Adrenal gland (tissue), 5 donors: ENCODE measurements at regions not wholly inside any gene's neighbourhood (a gene's known extent, or its start where the extent isn't known, plus 50 kb on each side); places are given as distances from the start of the nearest gene placed in this dataset.

Experiments
- POLR2A ChIP-seq, 2 donors: fragments of 450-650 bp; IDR thresholded peaks; one replicate each; pipeline ENCODE4 v1.6.1; 2017; ENCODE audit warnings: antibody characterized with exemption in 2 of 2, mild to moderate bottlenecking in 2 of 2, moderate library complexity in 1 of 2
- TF ChIP-seq, protein P1 (sequence below), 6 experiments: fragments of 450-650 bp in 4 of 6; fragments of 200-600 bp in 2 of 6; sonication (generic) in 1 of 6; IDR thresholded peaks; 1 replicate in 5 of 6; 2 replicates in 1 of 6; pipeline versions ENCODE4 v1.5.1 to v1.8.0; 2016 to 2021; ENCODE audit warnings: antibody characterized with exemption in 6 of 6, mild to moderate bottlenecking in 2 of 6, moderate library complexity in 1 of 6
- donor health status: DM: no; HTN: no; CAD: no.

DNA sequence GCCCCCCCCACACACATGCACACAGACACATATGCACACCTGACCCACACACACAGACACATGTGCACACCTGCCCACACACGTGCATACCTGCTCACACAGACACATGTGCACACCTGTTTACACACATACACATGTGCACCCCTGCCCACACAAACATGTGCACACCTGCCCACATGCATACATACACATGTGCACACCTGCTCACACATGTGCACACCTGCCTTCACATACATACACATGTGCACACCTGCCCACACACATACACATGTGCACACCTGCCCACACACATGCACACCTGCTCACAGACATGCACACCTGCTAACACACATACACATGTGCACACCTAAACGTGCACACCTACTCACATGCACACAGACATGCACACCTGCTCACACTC is 147.0 kb upstream of the FOXD4L5 start:
- TF ChIP-seq, protein P1, sequence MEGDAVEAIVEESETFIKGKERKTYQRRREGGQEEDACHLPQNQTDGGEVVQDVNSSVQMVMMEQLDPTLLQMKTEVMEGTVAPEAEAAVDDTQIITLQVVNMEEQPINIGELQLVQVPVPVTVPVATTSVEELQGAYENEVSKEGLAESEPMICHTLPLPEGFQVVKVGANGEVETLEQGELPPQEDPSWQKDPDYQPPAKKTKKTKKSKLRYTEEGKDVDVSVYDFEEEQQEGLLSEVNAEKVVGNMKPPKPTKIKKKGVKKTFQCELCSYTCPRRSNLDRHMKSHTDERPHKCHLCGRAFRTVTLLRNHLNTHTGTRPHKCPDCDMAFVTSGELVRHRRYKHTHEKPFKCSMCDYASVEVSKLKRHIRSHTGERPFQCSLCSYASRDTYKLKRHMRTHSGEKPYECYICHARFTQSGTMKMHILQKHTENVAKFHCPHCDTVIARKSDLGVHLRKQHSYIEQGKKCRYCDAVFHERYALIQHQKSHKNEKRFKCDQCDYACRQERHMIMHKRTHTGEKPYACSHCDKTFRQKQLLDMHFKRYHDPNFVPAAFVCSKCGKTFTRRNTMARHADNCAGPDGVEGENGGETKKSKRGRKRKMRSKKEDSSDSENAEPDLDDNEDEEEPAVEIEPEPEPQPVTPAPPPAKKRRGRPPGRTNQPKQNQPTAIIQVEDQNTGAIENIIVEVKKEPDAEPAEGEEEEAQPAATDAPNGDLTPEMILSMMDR (IDR thresholded peaks at IDR 0.05) = no peak
- no peak for TF ChIP-seq POLR2A (IDR thresholded peaks at IDR 0.05)
